H4 (cell line): ENCODE measurements at regions not wholly inside any gene's neighbourhood (a gene's known extent, or its start where the extent isn't known, plus 50 kb on each side); places are given as distances from the start of the nearest gene placed in this dataset.
A peak's percentile ranks its signal among the peaks of the same experiment; 100 is the strongest.
"Not testable (repeated sequence)": the region's sequence is repeated elsewhere in the genome, so short reads cannot be mapped to it uniquely, and the experiment has no call there.

Source experiments
- DNase-seq: peaks from one replicate; pipeline ENCODE4 v3.0.0-alpha.2; 2015; ENCODE audit warnings: low spot score

- no peak for DNase-seq
These were observed 235.2 kb upstream of the MSX2 start for GRCh38 chr5:174489215-174489614.

- no peak for DNase-seq
These were observed 234.3 kb upstream of the MSX2 start for GRCh38 chr5:174489920-174490597.

- no peak for DNase-seq
These were observed 233.7 kb upstream of the MSX2 start for GRCh38 chr5:174490728-174491127.

GRCh38 chr5:174491265-174491664 is 233.1 kb upstream of the MSX2 start:
- no peak for DNase-seq

- no peak for DNase-seq
These were observed 232.5 kb upstream of the MSX2 start for GRCh38 chr5:174491761-174492350.

- DNase-seq: no peak
These were observed 230.9 kb upstream of the MSX2 start for GRCh38 chr5:174493530-174493929.

GRCh38 chr5:174497939-174498338 is 226.4 kb upstream of the MSX2 start:
- DNase-seq: not testable (repeated sequence)

- not testable (repeated sequence) for DNase-seq
These were observed 225.8 kb upstream of the MSX2 start for GRCh38 chr5:174498575-174498974.

- DNase-seq: no peak
These were observed 223.7 kb upstream of the MSX2 start for GRCh38 chr5:174500636-174501035.

GRCh38 chr5:174501461-174502069 is 222.8 kb upstream of the MSX2 start:
- peak; percentile 57 for DNase-seq

GRCh38 chr5:174503086-174503460 is 221.3 kb upstream of the MSX2 start:
- no peak for DNase-seq

GRCh38 chr5:174503461-174504265 is 220.7 kb upstream of the MSX2 start:
- DNase-seq: peak; percentile 94

- peak; percentile 72 for DNase-seq
These were observed 220.1 kb upstream of the MSX2 start for GRCh38 chr5:174504266-174504726.

- peak; percentile 61 for DNase-seq
These were observed 218.8 kb upstream of the MSX2 start for GRCh38 chr5:174505621-174506020.

- DNase-seq: not testable (repeated sequence)
These were observed 213.5 kb upstream of the MSX2 start for GRCh38 chr5:174510782-174511453.

GRCh38 chr5:174511714-174512253 is 212.6 kb upstream of the MSX2 start:
- DNase-seq: no peak

- no peak for DNase-seq
These were observed 210.1 kb upstream of the MSX2 start for GRCh38 chr5:174514325-174514724.

- DNase-seq: no peak
These were observed 209.4 kb upstream of the MSX2 start for GRCh38 chr5:174514983-174515394.

- DNase-seq: no peak
These were observed 207.6 kb upstream of the MSX2 start for GRCh38 chr5:174516741-174517140.

GRCh38 chr5:174518512-174518911 is 205.9 kb upstream of the MSX2 start:
- DNase-seq: no peak
